ENCODE measurements at regions not wholly inside any gene's neighbourhood (a gene's known extent, or its start where the extent isn't known, plus 50 kb on each side); places are given as distances from the start of the nearest gene placed in this dataset.
A peak's percentile ranks its signal among the peaks of the same experiment; 100 is the strongest.

DNA sequence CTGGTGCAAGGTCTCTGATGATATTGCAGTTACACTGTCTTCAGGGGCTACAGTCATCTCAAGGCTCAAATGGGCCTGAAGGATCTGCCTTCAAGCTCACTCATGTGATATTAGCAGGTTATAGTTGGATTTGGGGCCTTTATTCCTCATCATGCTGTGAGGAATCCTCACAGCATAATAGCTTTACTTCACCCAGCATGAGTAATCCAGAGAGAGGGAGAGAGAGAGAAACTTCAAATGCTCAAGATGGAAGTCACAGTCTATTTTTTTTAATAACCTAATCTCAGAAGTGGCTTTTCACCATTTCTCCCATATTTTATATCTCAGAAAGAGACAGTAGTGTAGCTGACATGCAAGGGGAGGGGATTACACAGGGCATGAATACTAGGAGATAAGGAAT, 658.7 kb downstream of the EPHA4 start:
- H3K27ac ChIP-seq, result no peak overlapping the region
- no peak overlapping the region for H3K4me3 ChIP-seq

GRCh38 chr2:220915092-220915623, 656.9 kb downstream of the EPHA4 start:
- no peak for TF ChIP-seq EZH2phosphoT487 (IDR thresholded peaks at IDR 0.05; ENCODE audit: low read depth, severe bottlenecking, unreplicated experiment)
- no peak for TF ChIP-seq EZH2 (IDR thresholded peaks at IDR 0.05; ENCODE audit: borderline replicate concordance)
- TF ChIP-seq CTCF (IDR thresholded peaks at IDR 0.05; ENCODE audit: poor library complexity), result no peak
- Histone ChIP-seq H3K4me1 (ENCODE audit: insufficient read depth) (no peaks in the 10 kb centered on the region), H4K20me1 (ENCODE audit: insufficient read depth, poor library complexity, severe bottlenecking) (no peaks in the 10 kb centered on the region), H2AFZ (no peak overlapping the region), H3K27ac (no peak overlapping the region), H3K9me2 (replicated peaks; ENCODE audit: insufficient read depth) (no peaks in the 10 kb centered on the region), H3K36me3 (replicated peaks; ENCODE audit: insufficient read depth, low read depth) (no peaks in the 10 kb centered on the region), H3K4me2 (no peak overlapping the region), H3K4me3 (no peak overlapping the region), H3K27me3 (no peaks in the 10 kb centered on the region), H3K79me2 (no peaks in the 10 kb centered on the region), H3K9me3 (ENCODE audit: low read depth) (no peaks in the 10 kb centered on the region)
- peak; percentile 10 for DNase-seq (ENCODE audit: low spot score)
- 55% methylated on average over 2 of the region's 2 CpGs for WGBS (ENCODE audit: low lambda C conversion rate, missing lambda C conversion rate)

More for the DNA sequence above, 658.7 kb downstream of the EPHA4 start:
- Histone ChIP-seq H3K4me1 (ENCODE audit: insufficient read depth) (no peaks in the 10 kb centered on the region), H2AFZ (no peak overlapping the region), H3K79me2 (no peaks in the 10 kb centered on the region), H3K4me2 (no peak overlapping the region), H3K9me2 (replicated peaks; ENCODE audit: insufficient read depth) (no peaks in the 10 kb centered on the region), H3K27me3 (no peaks in the 10 kb centered on the region), H4K20me1 (ENCODE audit: insufficient read depth, poor library complexity, severe bottlenecking) (no peaks in the 10 kb centered on the region), H3K9me3 (ENCODE audit: low read depth) (no peaks in the 10 kb centered on the region), H3K36me3 (replicated peaks; ENCODE audit: insufficient read depth, low read depth) (no peaks in the 10 kb centered on the region)
- TF ChIP-seq EZH2phosphoT487 (IDR thresholded peaks at IDR 0.05; ENCODE audit: low read depth, severe bottlenecking, unreplicated experiment) (no peak), EZH2 (IDR thresholded peaks at IDR 0.05; ENCODE audit: borderline replicate concordance) (no peak), CTCF (IDR thresholded peaks at IDR 0.05; ENCODE audit: poor library complexity) (no peak)
- no peak for DNase-seq (ENCODE audit: low spot score)

GRCh38 chr2:220916931-220917330, 655.2 kb downstream of the EPHA4 start:
- H3K9me2 ChIP-seq (replicated peaks; ENCODE audit: insufficient read depth), result no peaks in the 10 kb centered on the region
- H2AFZ ChIP-seq, result no peak overlapping the region
- H3K79me2 ChIP-seq, result no peaks in the 10 kb centered on the region
- H3K9me3 ChIP-seq (ENCODE audit: low read depth), result no peaks in the 10 kb centered on the region
- 94% methylated on average over 4 of the region's 4 CpGs for WGBS (ENCODE audit: low lambda C conversion rate, missing lambda C conversion rate)
- no peaks in the 10 kb centered on the region for H3K27me3 ChIP-seq
- H3K4me1 ChIP-seq (ENCODE audit: insufficient read depth), result no peaks in the 10 kb centered on the region
- no peak overlapping the region for H3K4me3 ChIP-seq
- H3K4me2 ChIP-seq, result no peak overlapping the region
- H3K36me3 ChIP-seq (replicated peaks; ENCODE audit: insufficient read depth, low read depth), result no peaks in the 10 kb centered on the region
- H4K20me1 ChIP-seq (ENCODE audit: insufficient read depth, poor library complexity, severe bottlenecking), result no peaks in the 10 kb centered on the region
- TF ChIP-seq EZH2phosphoT487 (IDR thresholded peaks at IDR 0.05; ENCODE audit: low read depth, severe bottlenecking, unreplicated experiment) (no peak), EZH2 (IDR thresholded peaks at IDR 0.05; ENCODE audit: borderline replicate concordance) (no peak), CTCF (IDR thresholded peaks at IDR 0.05; ENCODE audit: poor library complexity) (no peak)
- DNase-seq (ENCODE audit: low spot score), result no peak
- H3K27ac ChIP-seq, result no peak overlapping the region

Data from hepatocyte (in vitro differentiated cells).